Thymus (tissue), 11 donors: ENCODE measurements at regions not wholly inside any gene's neighbourhood (a gene's known extent, or its start where the extent isn't known, plus 50 kb on each side); places are given as distances from the start of the nearest gene placed in this dataset.
"Not testable (repeated sequence)": the region's sequence is repeated elsewhere in the genome, so short reads cannot be mapped to it uniquely, and the experiment has no call there.

Source experiments
- DNase-seq, 9 donors: peaks; one replicate each; pipeline ENCODE4 v3.0.0-alpha.2; 2013; ENCODE audit warnings: low spot score in 9 of 9, low read depth in 6 of 9, missing footprints in 1 of 9
- H3K27ac ChIP-seq, 2 donors: one replicate each; pipeline ENCODE4 v1.5.1; 2013; ENCODE audit warnings: control low read depth in 1 of 2, low read depth in 1 of 2, low read length in 1 of 2, mild to moderate bottlenecking in 1 of 2, moderate library complexity in 1 of 2
- H3K27me3 ChIP-seq, 2 donors: one replicate each; pipeline ENCODE4 v1.5.1; 2013; ENCODE audit warnings: low read length in 1 of 2; ENCODE audit not compliant: control insufficient read depth in 2 of 2, insufficient read depth in 1 of 2
- H3K36me3 ChIP-seq, 2 donors: one replicate each; pipeline ENCODE4 v1.5.1; 2013; ENCODE audit warnings: low read length in 1 of 2, mild to moderate bottlenecking in 1 of 2, moderate library complexity in 1 of 2; ENCODE audit not compliant: control insufficient read depth in 2 of 2, insufficient read depth in 2 of 2
- H3K4me1 ChIP-seq, 2 donors: one replicate each; pipeline ENCODE4 v1.5.1; 2013; ENCODE audit warnings: low read length in 2 of 2; ENCODE audit not compliant: control insufficient read depth in 2 of 2, insufficient read depth in 2 of 2
- H3K4me3 ChIP-seq, 2 donors: one replicate each; pipeline ENCODE4 v1.5.1; 2013; ENCODE audit warnings: low read length in 2 of 2, control low read depth in 1 of 2, mild to moderate bottlenecking in 1 of 2
- H3K9me3 ChIP-seq, 2 donors: one replicate each; pipeline ENCODE4 v1.5.1; 2013; ENCODE audit warnings: low read length in 1 of 2, mild to moderate bottlenecking in 1 of 2; ENCODE audit not compliant: control insufficient read depth in 2 of 2, insufficient read depth in 1 of 2
- WGBS: extraction: QIAGEN DNeasy Blood & Tissue Kit; methylation state at CpG from one replicate; pipeline ENCODE4 v1.1.7; 2013; 5-methylcytosine and 5-hydroxymethylcytosine counted together
- donor health status: healthy.

GRCh38 chr17:53455943-53456342, 366.8 kb upstream of the KIF2B start:
- H3K4me3 ChIP-seq, H3K27me3 ChIP-seq, H3K36me3 ChIP-seq, H3K27ac ChIP-seq, DNase-seq, H3K9me3 ChIP-seq, H3K4me1 ChIP-seq: not testable (repeated sequence)
- 68% methylated on average over 2 of the region's 3 CpGs for WGBS

- 22% methylated on average over 2 of the region's 2 CpGs for WGBS
- H3K9me3 ChIP-seq = peaks cover 0 to 3% of the 10 kb centered on the region in 2 donors
- no peak for DNase-seq
- H3K36me3 ChIP-seq = no peaks in the 10 kb centered on the region
- H3K27ac ChIP-seq = no peak overlapping the region
- no peaks in the 10 kb centered on the region for H3K27me3 ChIP-seq
- H3K4me3 ChIP-seq = no peak overlapping the region
- no peaks in the 10 kb centered on the region for H3K4me1 ChIP-seq
Observed at GRCh38 chr17:53454337-53454736, 368.4 kb upstream of the KIF2B start.

- H3K27ac ChIP-seq = no peak overlapping the region
- no peak for DNase-seq
- no peaks in the 10 kb centered on the region for H3K36me3 ChIP-seq
- H3K4me3 ChIP-seq = no peak overlapping the region
- H3K9me3 ChIP-seq = no peaks in the 10 kb centered on the region
- H3K27me3 ChIP-seq = no peaks in the 10 kb centered on the region
- H3K4me1 ChIP-seq = no peaks in the 10 kb centered on the region
- 83% methylated on average over 4 of the region's 4 CpGs for WGBS
Observed at GRCh38 chr17:53449324-53449723, 373.4 kb upstream of the KIF2B start.

- no peak for DNase-seq
- WGBS = 88% methylated on average over 1 of the region's 1 CpG
- Histone ChIP-seq H3K9me3 (peaks cover 0 to under 1% of the 10 kb centered on the region in 2 donors), H3K4me3 (no peak overlapping the region), H3K27ac (no peak overlapping the region), H3K36me3 (no peaks in the 10 kb centered on the region), H3K4me1 (no peaks in the 10 kb centered on the region), H3K27me3 (no peaks in the 10 kb centered on the region)
Observed at GRCh38 chr17:53428913-53429312, 393.8 kb upstream of the KIF2B start.

GRCh38 chr17:53426505-53426904, 396.2 kb upstream of the KIF2B start:
- no peak for DNase-seq
- WGBS = 91% methylated on average over 3 of the region's 3 CpGs
- no peaks in the 10 kb centered on the region for H3K4me1 ChIP-seq
- H3K36me3 ChIP-seq = no peaks in the 10 kb centered on the region
- H3K4me3 ChIP-seq = no peak overlapping the region
- H3K27me3 ChIP-seq = no peaks in the 10 kb centered on the region
- no peak overlapping the region for H3K27ac ChIP-seq
- no peaks in the 10 kb centered on the region for H3K9me3 ChIP-seq

- H3K4me3 ChIP-seq = no peak overlapping the region
- no peak overlapping the region for H3K27ac ChIP-seq
- no peaks in the 10 kb centered on the region for H3K36me3 ChIP-seq
- DNase-seq = no peak
- H3K4me1 ChIP-seq = no peaks in the 10 kb centered on the region
- no peaks in the 10 kb centered on the region for H3K9me3 ChIP-seq
- WGBS = 96% methylated on average over 4 of the region's 4 CpGs
- H3K27me3 ChIP-seq = no peaks in the 10 kb centered on the region
Observed at GRCh38 chr17:53420035-53420641, 402.6 kb upstream of the KIF2B start.

GRCh38 chr17:53409588-53409987, 413.1 kb upstream of the KIF2B start:
- 78% methylated on average over 2 of the region's 2 CpGs for WGBS
- no peak for DNase-seq
- no peak overlapping the region for H3K27ac ChIP-seq
- H3K36me3 ChIP-seq = no peaks in the 10 kb centered on the region
- no peak overlapping the region for H3K4me3 ChIP-seq
- no peaks in the 10 kb centered on the region for H3K4me1 ChIP-seq
- H3K9me3 ChIP-seq = no peaks in the 10 kb centered on the region
- no peaks in the 10 kb centered on the region for H3K27me3 ChIP-seq

GRCh38 chr17:53406907-53407306, 415.8 kb upstream of the KIF2B start:
- H3K9me3 ChIP-seq = no peaks in the 10 kb centered on the region
- 93% methylated on average over 4 of the region's 4 CpGs for WGBS

GRCh38 chr17:53391197-53391596, 431.5 kb upstream of the KIF2B start:
- WGBS = 94% methylated on average over 6 of the region's 6 CpGs
- Histone ChIP-seq H3K27ac (no peak overlapping the region), H3K27me3 (no peaks in the 10 kb centered on the region), H3K9me3 (no peaks in the 10 kb centered on the region), H3K4me1 (no peaks in the 10 kb centered on the region), H3K36me3 (no peaks in the 10 kb centered on the region), H3K4me3 (no peak overlapping the region)
- no peak for DNase-seq

More at GRCh38 chr17:53406907-53407306, 415.8 kb upstream of the KIF2B start:
- H3K4me1 ChIP-seq = no peaks in the 10 kb centered on the region
- H3K27ac ChIP-seq = no peak overlapping the region
- no peak overlapping the region for H3K4me3 ChIP-seq
- H3K27me3 ChIP-seq = no peaks in the 10 kb centered on the region
- no peaks in the 10 kb centered on the region for H3K36me3 ChIP-seq
- DNase-seq = no peak

GRCh38 chr17:53390575-53390974, 432.2 kb upstream of the KIF2B start:
- H3K27me3 ChIP-seq = no peaks in the 10 kb centered on the region
- DNase-seq = no peak
- 53% methylated on average over 2 of the region's 2 CpGs for WGBS
- no peaks in the 10 kb centered on the region for H3K4me1 ChIP-seq
- H3K9me3 ChIP-seq = no peaks in the 10 kb centered on the region
- no peak overlapping the region for H3K4me3 ChIP-seq
- no peaks in the 10 kb centered on the region for H3K36me3 ChIP-seq
- H3K27ac ChIP-seq = no peak overlapping the region
